H1 (cell line): ENCODE measurements at regions not wholly inside any gene's neighbourhood (a gene's known extent, or its start where the extent isn't known, plus 50 kb on each side); places are given as distances from the start of the nearest gene placed in this dataset.

Experiments
- BRCA1 ChIP-seq: IDR thresholded peaks from 2 replicates; pipeline ENCODE4 v1.6.1; 2012; ENCODE audit warnings: low read depth, low read length, improper control_type of control experiment
- CEBPB ChIP-seq: IDR thresholded peaks from 2 replicates; pipeline ENCODE4 v1.6.1; 2012; ENCODE audit warnings: low read depth, low read length
- CHD2 ChIP-seq: IDR thresholded peaks from 2 replicates; pipeline ENCODE4 v1.6.1; 2012; ENCODE audit warnings: low read length, improper control_type of control experiment
- EZH2 ChIP-seq: fragments of 200-600 bp; sonication (generic); IDR thresholded peaks from 2 replicates; pipeline ENCODE4 v1.7.1; 2012; ENCODE audit warnings: low read depth, mild to moderate bottlenecking, moderate library complexity, low read length, inconsistent platforms; ENCODE audit not compliant: severe bottlenecking
- GABPA ChIP-seq: IDR thresholded peaks from 2 replicates; pipeline ENCODE4 v1.6.1; 2011; ENCODE audit warnings: mild to moderate bottlenecking, low read length, moderate library complexity, borderline replicate concordance; ENCODE audit not compliant: insufficient read depth
- HDAC6 ChIP-seq: IDR thresholded peaks from one replicate; pipeline ENCODE4 v1.7.1; 2012; ENCODE audit warnings: low read depth, mild to moderate bottlenecking, inconsistent platforms, low read length, moderate library complexity
- KDM1A ChIP-seq: fragments of 200-600, 300-600 bp; sonication (generic); IDR thresholded peaks from 2 replicates; pipeline ENCODE4 v1.7.1; 2016; ENCODE audit warnings: mild to moderate bottlenecking, low read length, borderline replicate concordance
- POLR2A ChIP-seq, 2 experiments: IDR thresholded peaks; 1 replicate in 1 of 2; 2 replicates in 1 of 2; pipeline ENCODE4 v1.6.1; 2011; ENCODE audit warnings: low read depth in 2 of 2, low read length in 2 of 2, mild to moderate bottlenecking in 2 of 2; ENCODE audit errors: control extremely low read depth in 1 of 2
- POLR2AphosphoS5 ChIP-seq: IDR thresholded peaks from 2 replicates; pipeline ENCODE4 v1.6.1; 2011; ENCODE audit warnings: low read depth, low read length
- RAD21 ChIP-seq, 2 experiments: IDR thresholded peaks in 1 of 2; conservative IDR thresholded peaks in 1 of 2; 2 replicates each; pipeline ENCODE4 v1.6.1; 2011; ENCODE audit warnings: low read depth in 2 of 2, low read length in 2 of 2, improper control_type of control experiment in 1 of 2, inconsistent platforms in 1 of 2, mild to moderate bottlenecking in 1 of 2, moderate library complexity in 1 of 2
- SP1 ChIP-seq: IDR thresholded peaks from 2 replicates; pipeline ENCODE4 v1.6.1; 2011; ENCODE audit warnings: low read depth, low read length
- TCF12 ChIP-seq: IDR thresholded peaks from 2 replicates; pipeline ENCODE4 v1.6.1; 2011; ENCODE audit warnings: low read depth, mild to moderate bottlenecking, low read length
- TF ChIP-seq, protein P1 (sequence below), 3 experiments: IDR thresholded peaks; 1 replicate in 2 of 3; 2 replicates in 1 of 3; pipeline versions ENCODE4 v1.5.1 to v1.6.1; 2011; ENCODE audit warnings: low read length in 3 of 3, mild to moderate bottlenecking in 3 of 3, inconsistent platforms in 2 of 3, low read depth in 1 of 3, moderate library complexity in 1 of 3; ENCODE audit not compliant: insufficient read depth in 1 of 3; ENCODE audit errors: control extremely low read depth in 1 of 3
- TF ChIP-seq, protein P2 (sequence below): IDR thresholded peaks from 2 replicates; pipeline ENCODE4 v1.6.1; 2012; ENCODE audit warnings: inconsistent platforms

- TF ChIP-seq EZH2 (no peak), GABPA (no peak), KDM1A (no peak), HDAC6 (no peak), POLR2A (IDR thresholded peaks at IDR 0.05; ENCODE audit: control extremely low read depth in 1 of 2, low read depth in 2 of 2, low read length in 2 of 2) (no peak), POLR2AphosphoS5 (no peak), TCF12 (no peak), SP1 (no peak), BRCA1 (no peak), CEBPB (no peak), RAD21 (IDR thresholded peaks at IDR 0.05 in 1 of 2, conservative IDR thresholded peaks at IDR 0.05 in 1 of 2; ENCODE audit: low read depth in 2 of 2, low read length in 2 of 2) (no peak), CHD2 (no peak)
- TF ChIP-seq, protein P1, sequence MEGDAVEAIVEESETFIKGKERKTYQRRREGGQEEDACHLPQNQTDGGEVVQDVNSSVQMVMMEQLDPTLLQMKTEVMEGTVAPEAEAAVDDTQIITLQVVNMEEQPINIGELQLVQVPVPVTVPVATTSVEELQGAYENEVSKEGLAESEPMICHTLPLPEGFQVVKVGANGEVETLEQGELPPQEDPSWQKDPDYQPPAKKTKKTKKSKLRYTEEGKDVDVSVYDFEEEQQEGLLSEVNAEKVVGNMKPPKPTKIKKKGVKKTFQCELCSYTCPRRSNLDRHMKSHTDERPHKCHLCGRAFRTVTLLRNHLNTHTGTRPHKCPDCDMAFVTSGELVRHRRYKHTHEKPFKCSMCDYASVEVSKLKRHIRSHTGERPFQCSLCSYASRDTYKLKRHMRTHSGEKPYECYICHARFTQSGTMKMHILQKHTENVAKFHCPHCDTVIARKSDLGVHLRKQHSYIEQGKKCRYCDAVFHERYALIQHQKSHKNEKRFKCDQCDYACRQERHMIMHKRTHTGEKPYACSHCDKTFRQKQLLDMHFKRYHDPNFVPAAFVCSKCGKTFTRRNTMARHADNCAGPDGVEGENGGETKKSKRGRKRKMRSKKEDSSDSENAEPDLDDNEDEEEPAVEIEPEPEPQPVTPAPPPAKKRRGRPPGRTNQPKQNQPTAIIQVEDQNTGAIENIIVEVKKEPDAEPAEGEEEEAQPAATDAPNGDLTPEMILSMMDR (IDR thresholded peaks at IDR 0.05; ENCODE audit: control extremely low read depth in 1 of 3, insufficient read depth in 1 of 3, low read depth in 1 of 3, low read length in 3 of 3), result no peak
- TF ChIP-seq, protein P2, sequence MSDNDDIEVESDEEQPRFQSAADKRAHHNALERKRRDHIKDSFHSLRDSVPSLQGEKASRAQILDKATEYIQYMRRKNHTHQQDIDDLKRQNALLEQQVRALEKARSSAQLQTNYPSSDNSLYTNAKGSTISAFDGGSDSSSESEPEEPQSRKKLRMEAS, result no peak
These were observed 1202.1 kb downstream of the ADGRL3 start for GRCh38 chr4:62402088-62402806.
